Neuronal stem cell (in vitro differentiated cells): ENCODE measurements at regions not wholly inside any gene's neighbourhood (a gene's known extent, or its start where the extent isn't known, plus 50 kb on each side); places are given as distances from the start of the nearest gene placed in this dataset.

ENCODE experiments used
- DNase-seq: peaks from one replicate; pipeline ENCODE4 v3.0.0-alpha.2; 2013; ENCODE audit warnings: low spot score
- H2AFZ ChIP-seq: one replicate; pipeline ENCODE4 v1.6.1; 2013; ENCODE audit warnings: mild to moderate bottlenecking, low read length, inconsistent platforms
- H2AK5ac ChIP-seq: 2 replicates; pipeline ENCODE4 v1.6.1; 2013; ENCODE audit warnings: low read depth, mild to moderate bottlenecking, inconsistent platforms, low read length, moderate library complexity, mixed read lengths
- H2BK120ac ChIP-seq: 2 replicates; pipeline ENCODE4 v1.6.1; 2013; ENCODE audit warnings: low read depth, mild to moderate bottlenecking, inconsistent platforms, low read length, moderate library complexity, mixed read lengths
- H2BK12ac ChIP-seq: one replicate; pipeline ENCODE4 v1.6.1; 2013; ENCODE audit warnings: low read length, inconsistent platforms
- H2BK15ac ChIP-seq: 2 replicates; pipeline ENCODE4 v1.6.1; 2013; ENCODE audit warnings: mild to moderate bottlenecking, low read length, inconsistent platforms, mixed read lengths
- H2BK5ac ChIP-seq: one replicate; pipeline ENCODE4 v1.6.1; 2013; ENCODE audit warnings: inconsistent platforms, mild to moderate bottlenecking, low read length, moderate library complexity
- H3K14ac ChIP-seq: one replicate; pipeline ENCODE4 v1.6.1; 2013; ENCODE audit warnings: low read length, inconsistent platforms
- H3K18ac ChIP-seq: 2 replicates; pipeline ENCODE4 v1.6.1; 2013; ENCODE audit warnings: low read length, inconsistent platforms
- H3K23ac ChIP-seq: 2 replicates; pipeline ENCODE4 v1.6.1; 2013; ENCODE audit warnings: low read depth, mild to moderate bottlenecking, mixed read lengths, low read length, inconsistent platforms; ENCODE audit not compliant: poor library complexity
- H3K27ac ChIP-seq: replicated peaks from 3 replicates; pipeline ENCODE4 v1.5.1; 2013; ENCODE audit warnings: low read length, inconsistent platforms
- H3K27me3 ChIP-seq, 3 experiments: 2 replicates each; pipeline ENCODE4 v1.6.1; 2013; ENCODE audit warnings: low read length in 3 of 3, mild to moderate bottlenecking in 2 of 3, inconsistent platforms in 1 of 3, low read depth in 1 of 3, mixed read lengths in 1 of 3, moderate library complexity in 1 of 3; ENCODE audit not compliant: control insufficient read depth in 3 of 3, insufficient read depth in 3 of 3
- H3K36me3 ChIP-seq, 2 donors: replicated peaks in 1 of 2; 2 replicates each; pipeline ENCODE4 v1.6.1; 2013; ENCODE audit warnings: low read length in 2 of 2; ENCODE audit not compliant: control insufficient read depth in 2 of 2, insufficient read depth in 2 of 2
- H3K4ac ChIP-seq: 2 replicates; pipeline ENCODE4 v1.6.1; 2013; ENCODE audit warnings: inconsistent platforms, mild to moderate bottlenecking, low read length, moderate library complexity
- H3K4me1 ChIP-seq, 2 donors: 1 replicate in 1 of 2; 2 replicates in 1 of 2; pipeline ENCODE4 v1.6.1; 2013; ENCODE audit warnings: low read length in 2 of 2, low read depth in 1 of 2; ENCODE audit not compliant: control insufficient read depth in 2 of 2, insufficient read depth in 1 of 2
- H3K4me2 ChIP-seq: one replicate; pipeline ENCODE4 v1.6.1; 2013; ENCODE audit warnings: mild to moderate bottlenecking, low read length, inconsistent platforms; ENCODE audit not compliant: insufficient read depth, poor library complexity, severe bottlenecking
- H3K4me3 ChIP-seq, 2 donors: 2 replicates each; pipeline ENCODE4 v1.5.1; 2013; ENCODE audit warnings: low read length in 2 of 2, mild to moderate bottlenecking in 2 of 2, inconsistent platforms in 1 of 2, moderate library complexity in 1 of 2
- H3K79me1 ChIP-seq: one replicate; pipeline ENCODE4 v1.6.1; 2013; ENCODE audit warnings: low read depth, mild to moderate bottlenecking, inconsistent platforms, low read length, moderate library complexity
- H3K9ac ChIP-seq: one replicate; pipeline ENCODE4 v1.6.1; 2013; ENCODE audit warnings: mild to moderate bottlenecking, low read depth, low read length, inconsistent platforms; ENCODE audit not compliant: poor library complexity
- H3K9me3 ChIP-seq, 2 donors: replicated peaks in 1 of 2; 2 replicates each; pipeline versions ENCODE3 to v1.6.1; 2013; ENCODE audit warnings: low read length in 2 of 2, mild to moderate bottlenecking in 2 of 2, inconsistent platforms in 1 of 2, low read depth in 1 of 2, mixed read lengths in 1 of 2, moderate library complexity in 1 of 2; ENCODE audit not compliant: control insufficient read depth in 2 of 2, insufficient read depth in 1 of 2
- H4K8ac ChIP-seq: one replicate; pipeline ENCODE4 v1.6.1; 2013; ENCODE audit warnings: low read depth, mild to moderate bottlenecking, inconsistent platforms, low read length, moderate library complexity
- H4K91ac ChIP-seq: one replicate; pipeline ENCODE4 v1.6.1; 2013; ENCODE audit warnings: low read length, low read depth, mild to moderate bottlenecking, inconsistent platforms; ENCODE audit not compliant: poor library complexity
- WGBS, 2 donors: extraction: QIAGEN DNeasy Blood & Tissue Kit; methylation state at CpG; one replicate each; pipeline ENCODE4 v1.1.7; 2013; ENCODE audit warnings: missing lambda C conversion rate in 2 of 2, mixed read lengths in 1 of 2; ENCODE audit not compliant: insufficient read length in 2 of 2, insufficient replicate concordance in 1 of 2; ENCODE audit errors: extremely low coverage in 2 of 2; 5-methylcytosine and 5-hydroxymethylcytosine counted together

- Histone ChIP-seq H3K9ac (no peak overlapping the region), H3K27me3 (no peaks in the 10 kb centered on the region), H3K14ac (no peak overlapping the region), H2BK5ac (no peak overlapping the region), H3K36me3 (no peaks in the 10 kb centered on the region), H4K8ac (no peak overlapping the region), H3K4me2 (no peak overlapping the region), H2BK15ac (no peak overlapping the region), H2AFZ (no peak overlapping the region), H3K4ac (no peak overlapping the region), H3K4me1 (peaks cover 0 to 2% of the 10 kb centered on the region in 2 donors), H3K79me1 (no peaks in the 10 kb centered on the region), H3K27ac (no peak overlapping the region), H2AK5ac (no peak overlapping the region), H4K91ac (no peak overlapping the region), H2BK120ac (no peak overlapping the region), H3K23ac (no peak overlapping the region), H3K9me3 (peaks cover 0 to 2% of the 10 kb centered on the region in 2 donors), H3K4me3 (no peak overlapping the region), H2BK12ac (no peak overlapping the region), H3K18ac (no peak overlapping the region)
- DNase-seq: no peak
- WGBS, 2 donors: no CpG with 5 or more reads among the region's 1 CpG
Measured at GRCh38 chr4:14022456-14022855, 394.9 kb upstream of the BOD1L1 start.

- no peak overlapping the region for H2BK15ac ChIP-seq
- H3K79me1 ChIP-seq: no peaks in the 10 kb centered on the region
- no peak overlapping the region for H2BK120ac ChIP-seq
- no peak overlapping the region for H2BK5ac ChIP-seq
- H2AK5ac ChIP-seq: no peak overlapping the region
- no peak overlapping the region for H3K9ac ChIP-seq
- no peak overlapping the region for H2BK12ac ChIP-seq
- no peak overlapping the region for H4K8ac ChIP-seq
- H3K27me3 ChIP-seq: no peaks in the 10 kb centered on the region
- WGBS, 2 donors: no CpG with 5 or more reads among the region's 3 CpGs
- H2AFZ ChIP-seq: no peak overlapping the region
- no peak overlapping the region for H3K4me2 ChIP-seq
- H3K36me3 ChIP-seq: no peaks in the 10 kb centered on the region
- H3K4me3 ChIP-seq: no peak overlapping the region
- H3K4me1 ChIP-seq: peaks cover 0 to 2% of the 10 kb centered on the region in 2 donors
- H3K14ac ChIP-seq: no peak overlapping the region
- H3K27ac ChIP-seq: no peak overlapping the region
- H3K9me3 ChIP-seq: peaks cover 0 to 2% of the 10 kb centered on the region in 2 donors
- peak overlapping the region; percentile 17 for H3K18ac ChIP-seq
- H3K4ac ChIP-seq: no peak overlapping the region
- no peak overlapping the region for H3K23ac ChIP-seq
- no peak for DNase-seq
- no peak overlapping the region for H4K91ac ChIP-seq
Measured at GRCh38 chr4:14023036-14023435, 395.5 kb upstream of the BOD1L1 start.

- no peak overlapping the region for H4K8ac ChIP-seq
- no peak overlapping the region for H2AFZ ChIP-seq
- H2BK5ac ChIP-seq: no peak overlapping the region
- no peak overlapping the region for H3K23ac ChIP-seq
- no peaks in the 10 kb centered on the region for H3K36me3 ChIP-seq
- H2BK120ac ChIP-seq: no peak overlapping the region
- H3K79me1 ChIP-seq: no peaks in the 10 kb centered on the region
- WGBS, 2 donors: no CpG with 5 or more reads among the region's 1 CpG
- H2AK5ac ChIP-seq: no peak overlapping the region
- no peak overlapping the region for H3K27ac ChIP-seq
- H3K4ac ChIP-seq: no peak overlapping the region
- no peak overlapping the region for H3K4me2 ChIP-seq
- no peak overlapping the region for H3K9ac ChIP-seq
- DNase-seq: no peak
- no peak overlapping the region for H3K18ac ChIP-seq
- no peak overlapping the region for H2BK12ac ChIP-seq
- peaks cover 0 to 2% of the 10 kb centered on the region in 2 donors for H3K4me1 ChIP-seq
- H3K9me3 ChIP-seq: peaks cover 0 to 2% of the 10 kb centered on the region in 2 donors
- H3K14ac ChIP-seq: no peak overlapping the region
- H2BK15ac ChIP-seq: no peak overlapping the region
- no peak overlapping the region for H4K91ac ChIP-seq
- H3K27me3 ChIP-seq: no peaks in the 10 kb centered on the region
- no peak overlapping the region for H3K4me3 ChIP-seq
Measured at GRCh38 chr4:14023896-14024295, 396.4 kb upstream of the BOD1L1 start.

- Histone ChIP-seq H2AFZ (no peak overlapping the region), H3K23ac (no peak overlapping the region), H3K4me2 (no peak overlapping the region), H4K91ac (no peak overlapping the region), H3K9me3 (peaks cover 0 to 2% of the 10 kb centered on the region in 2 donors), H3K27me3 (no peaks in the 10 kb centered on the region), H2BK120ac (no peak overlapping the region), H3K79me1 (no peaks in the 10 kb centered on the region), H3K36me3 (no peaks in the 10 kb centered on the region), H3K4me3 (no peak overlapping the region), H2AK5ac (no peak overlapping the region), H3K18ac (no peak overlapping the region), H3K27ac (no peak overlapping the region), H2BK12ac (no peak overlapping the region), H3K9ac (no peak overlapping the region), H2BK5ac (no peak overlapping the region), H3K4ac (no peak overlapping the region), H2BK15ac (no peak overlapping the region), H3K14ac (no peak overlapping the region), H3K4me1 (peaks cover 0 to 2% of the 10 kb centered on the region in 2 donors), H4K8ac (no peak overlapping the region)
- DNase-seq: no peak
- no CpG with 5 or more reads among the region's 5 CpGs for WGBS, 2 donors
Measured at GRCh38 chr4:14025111-14025510, 397.6 kb upstream of the BOD1L1 start.
